Hepatic stellate cell (primary cell): ENCODE measurements at regions not wholly inside any gene's neighbourhood (a gene's known extent, or its start where the extent isn't known, plus 50 kb on each side); places are given as distances from the start of the nearest gene placed in this dataset.

Experiments used
- DNase-seq: peaks from one replicate; pipeline ENCODE4 v3.0.0; 2011; ENCODE audit warnings: low spot score

GRCh38 chr3:147757866-147758265, 348.7 kb downstream of the ZIC1 start:
- DNase-seq = no peak

DNA sequence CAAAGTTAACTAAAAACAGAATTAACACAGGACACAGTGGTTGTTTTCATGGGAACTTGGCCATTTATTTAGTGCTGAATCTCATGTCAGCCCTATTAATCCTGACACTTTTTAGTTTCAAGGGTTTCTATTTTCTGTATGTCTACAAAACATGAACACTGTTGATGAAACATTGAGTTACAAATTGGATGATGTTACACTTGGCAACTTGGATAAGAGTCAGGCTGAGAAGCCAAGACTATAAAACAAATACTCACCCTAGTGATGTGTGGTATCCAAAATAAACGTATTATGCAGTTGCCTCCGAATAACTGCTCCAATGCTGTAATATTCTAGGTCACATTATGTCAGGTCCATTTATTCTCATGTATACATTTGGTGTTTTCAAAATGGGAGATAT, 349.6 kb downstream of the ZIC1 start:
- DNase-seq = no peak

DNA sequence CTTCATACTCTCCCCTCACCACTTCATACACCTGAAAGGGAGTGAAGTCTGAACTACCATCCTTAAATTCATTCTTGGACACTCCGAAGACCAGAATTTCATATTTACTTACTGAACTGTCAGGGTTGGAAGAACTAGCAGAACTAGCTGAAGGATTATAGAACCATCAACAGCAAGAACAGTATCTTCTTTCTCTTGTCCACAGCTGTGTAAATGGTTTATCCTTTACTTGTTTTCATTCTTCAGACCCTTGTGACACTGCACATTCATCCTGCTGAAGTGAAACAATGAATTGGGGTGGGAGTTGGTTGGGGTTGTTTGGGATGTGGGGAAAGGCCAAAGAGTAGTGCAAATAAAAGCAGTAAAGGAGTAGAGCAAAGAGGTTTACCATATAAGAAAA, 350.9 kb downstream of the ZIC1 start:
- no peak for DNase-seq

GRCh38 chr3:147760941-147761340, 351.8 kb downstream of the ZIC1 start:
- no peak for DNase-seq

DNA sequence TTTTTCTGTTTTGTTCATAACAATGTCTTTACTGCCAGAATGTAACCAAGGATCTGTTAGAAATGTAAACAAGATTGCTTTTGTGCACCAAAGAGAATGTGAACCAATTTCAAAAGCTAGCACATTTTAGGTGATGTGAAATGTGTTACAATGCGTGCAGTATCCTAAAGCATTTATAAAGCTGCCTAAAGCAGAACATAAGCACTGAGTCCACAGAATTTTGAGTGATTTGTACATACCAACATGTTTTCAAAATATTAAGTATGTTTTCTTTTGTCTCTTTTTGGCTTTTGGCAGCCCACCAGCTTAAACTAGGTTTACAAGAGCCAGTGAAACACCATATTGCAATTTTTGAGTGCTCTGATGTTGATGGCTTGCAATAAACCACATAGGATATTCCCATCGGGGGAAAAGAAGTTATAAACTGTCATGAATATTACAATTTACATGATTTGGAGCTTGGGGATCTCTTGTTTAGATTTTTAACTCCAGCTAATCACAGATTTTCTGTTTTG, 364.0 kb downstream of the ZIC1 start:
- DNase-seq = no peak

GRCh38 chr3:147775411-147775810, 366.2 kb downstream of the ZIC1 start:
- DNase-seq = no peak

- no peak for DNase-seq
These were observed 366.8 kb downstream of the ZIC1 start for GRCh38 chr3:147775816-147776530.

DNA sequence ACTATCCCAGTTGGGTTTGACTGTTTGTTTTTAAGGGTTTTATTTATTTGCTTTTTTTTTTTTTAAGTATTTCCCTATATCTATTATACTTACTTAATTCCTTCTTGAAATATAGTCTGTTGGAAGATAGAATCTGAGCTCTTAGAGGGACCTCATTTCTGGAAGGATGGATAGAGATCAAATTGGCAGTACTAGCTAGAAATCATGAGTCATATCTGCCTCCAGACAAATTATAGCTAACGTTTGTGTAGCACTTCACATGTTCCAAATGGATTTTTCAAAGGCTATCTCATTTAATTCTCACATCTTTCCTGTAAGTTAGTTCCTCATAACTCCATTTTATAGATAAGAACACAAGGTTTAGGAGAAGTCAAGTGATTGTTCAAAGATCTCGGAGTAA, 384.7 kb downstream of the ZIC1 start:
- DNase-seq = no peak

- DNase-seq = no peak
These were observed 385.4 kb downstream of the ZIC1 start for GRCh38 chr3:147794596-147794995.

DNA sequence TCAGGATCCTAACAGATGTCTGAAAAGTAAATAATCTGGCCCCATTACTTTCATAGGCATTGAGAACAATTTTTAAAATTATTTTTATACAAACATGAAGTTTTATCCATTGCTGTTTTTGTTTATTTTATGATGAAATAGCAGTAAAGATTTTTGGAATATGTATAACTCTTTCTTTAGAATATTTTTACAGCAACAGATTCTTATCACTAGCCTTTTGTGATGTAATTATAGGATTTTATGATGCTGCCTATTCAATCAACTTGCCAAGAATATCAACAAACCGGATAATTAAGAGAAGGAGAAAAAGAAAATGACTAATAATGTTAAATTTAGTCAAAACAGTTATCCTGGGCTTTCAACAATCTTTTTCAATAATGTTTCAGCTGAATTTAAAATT, 386.3 kb downstream of the ZIC1 start:
- no peak for DNase-seq

GRCh38 chr3:147797095-147797494, 387.9 kb downstream of the ZIC1 start:
- no peak for DNase-seq

- DNase-seq = no peak
These were observed 390.4 kb downstream of the ZIC1 start for GRCh38 chr3:147799601-147800000.

GRCh38 chr3:147807776-147808175, 398.6 kb downstream of the ZIC1 start:
- no peak for DNase-seq

- DNase-seq = no peak
These were observed 400.0 kb downstream of the ZIC1 start for GRCh38 chr3:147809206-147809605.

GRCh38 chr3:147812186-147812911, 403.2 kb downstream of the ZIC1 start:
- DNase-seq = no peak

DNA sequence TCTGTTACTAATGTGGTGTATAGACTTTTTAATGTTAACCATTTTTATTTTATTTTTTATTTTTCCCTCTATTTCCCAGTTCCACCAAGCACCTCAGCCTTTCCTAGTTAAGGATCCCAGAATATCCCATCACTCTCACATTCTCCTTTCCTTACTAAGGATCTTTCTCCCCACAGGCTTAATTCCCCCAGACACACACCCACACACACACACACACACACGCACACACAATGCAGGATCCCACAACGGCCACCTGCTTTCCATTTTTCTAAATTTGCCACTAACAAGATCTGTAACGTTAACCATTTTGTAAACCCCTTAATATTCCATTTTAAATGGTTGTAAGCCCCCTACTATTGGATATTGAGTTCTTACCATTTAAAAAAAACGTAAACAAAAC, 404.1 kb downstream of the ZIC1 start:
- DNase-seq = no peak

DNA sequence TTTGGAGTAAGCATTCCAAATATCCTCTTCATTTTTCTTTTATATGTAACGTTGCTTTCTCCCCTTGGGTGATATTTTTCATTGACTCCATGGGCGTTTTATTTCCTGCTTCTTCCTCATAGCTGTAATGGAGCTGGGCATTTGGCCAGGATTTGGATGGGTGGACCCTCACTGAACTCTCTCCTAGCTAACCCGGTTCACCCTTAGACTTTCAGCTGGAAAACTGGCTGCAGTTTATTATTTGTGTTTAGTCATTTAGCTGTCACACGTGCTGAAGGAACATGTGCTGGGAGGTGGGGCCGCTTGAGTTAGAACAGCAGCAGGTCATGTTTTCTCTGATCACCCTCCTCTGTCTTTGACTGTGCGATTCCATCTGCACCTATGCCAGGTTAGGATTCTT, 407.6 kb downstream of the ZIC1 start:
- DNase-seq = no peak

DNA sequence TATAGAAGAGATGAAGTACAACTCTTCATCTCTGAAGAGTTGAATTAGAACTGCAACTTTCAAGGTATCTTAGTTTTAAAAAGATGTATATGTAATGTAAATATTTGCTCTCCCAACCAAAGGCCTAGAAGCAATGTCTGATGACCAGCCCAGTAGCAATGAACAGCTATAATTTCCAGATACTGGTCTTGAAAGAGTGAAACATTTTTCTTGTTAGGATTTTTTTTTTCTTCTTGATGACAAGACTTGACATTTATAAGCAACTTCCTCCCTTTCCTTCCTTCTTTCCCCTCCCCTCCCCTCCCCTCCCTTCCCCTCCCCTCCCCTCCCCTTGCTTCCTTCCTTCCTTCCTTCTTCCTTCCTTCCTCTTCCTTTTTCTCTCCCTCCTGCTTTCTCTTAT, 423.4 kb downstream of the ZIC1 start:
- DNase-seq = no peak

DNA sequence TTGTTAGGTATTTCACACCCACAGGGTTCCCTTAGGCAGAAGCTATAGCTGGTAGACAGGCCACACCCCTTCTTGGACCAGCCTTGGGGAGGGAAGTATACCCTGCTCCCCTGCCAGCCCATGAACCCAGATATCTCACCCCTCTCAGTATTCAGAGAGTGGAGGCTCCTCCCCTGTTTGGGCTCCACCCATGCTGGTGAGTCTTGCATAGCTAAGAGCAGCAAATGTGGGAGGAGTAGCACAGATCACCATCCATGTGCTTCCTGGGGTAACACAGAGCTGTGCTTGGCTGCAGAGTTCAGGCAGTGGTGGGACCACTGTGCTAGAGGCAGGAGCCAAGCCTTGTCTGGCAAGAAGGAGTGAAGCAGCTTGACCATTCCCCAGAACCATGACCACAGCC, 427.2 kb downstream of the ZIC1 start:
- DNase-seq = no peak

GRCh38 chr3:147838652-147839051, 429.5 kb downstream of the ZIC1 start:
- no peak for DNase-seq

GRCh38 chr3:147843331-147843730, 434.2 kb downstream of the ZIC1 start:
- DNase-seq = no peak

GRCh38 chr3:147846293-147846692, 437.1 kb downstream of the ZIC1 start:
- DNase-seq = no peak

- DNase-seq = no peak
These were observed 437.8 kb downstream of the ZIC1 start for GRCh38 chr3:147846854-147847478.
